ENCODE measurements at regions not wholly inside any gene's neighbourhood (a gene's known extent, or its start where the extent isn't known, plus 50 kb on each side); places are given as distances from the start of the nearest gene placed in this dataset.

- TF ChIP-seq ISL1 (CRISPR knock-in tag; IDR thresholded peaks at IDR 0.05) = no peak
- TF ChIP-seq CREB5 (CRISPR knock-in tag; IDR thresholded peaks at IDR 0.05; ENCODE audit: low read depth) = no peak
- no peak for TF ChIP-seq ZFP3 (CRISPR knock-in tag; IDR thresholded peaks at IDR 0.05)
These were observed 229.3 kb downstream of the CDCA7 start (continued) for GRCh38 chr2:173584000-173584399.

- ATAC-seq = no peak
- no peak for TF ChIP-seq ZNF70 (CRISPR knock-in tag; IDR thresholded peaks at IDR 0.05)
- TF ChIP-seq ISL1 (CRISPR knock-in tag; IDR thresholded peaks at IDR 0.05) = no peak
- TF ChIP-seq PATZ1 (CRISPR knock-in tag; IDR thresholded peaks at IDR 0.05; ENCODE audit: borderline replicate concordance) = no peak
- TF ChIP-seq ZC3H10 (CRISPR knock-in tag; IDR thresholded peaks at IDR 0.05) = no peak
These were observed 230.2 kb downstream of the CDCA7 start for GRCh38 chr2:173584676-173585458.

- TF ChIP-seq ZFP30 (CRISPR knock-in tag; IDR thresholded peaks at IDR 0.05) (no peak), OSR1 (CRISPR knock-in tag; IDR thresholded peaks at IDR 0.05) (no peak), RARB (CRISPR knock-in tag; IDR thresholded peaks at IDR 0.05) (no peak), SNAI2 (CRISPR knock-in tag; IDR thresholded peaks at IDR 0.05) (no peak), BACH2 (CRISPR knock-in tag; IDR thresholded peaks at IDR 0.05; ENCODE audit: borderline replicate concordance) (no peak), ARNTL (CRISPR knock-in tag; IDR thresholded peaks at IDR 0.05; ENCODE audit: borderline replicate concordance, low read depth) (no peak), ZFP3 (CRISPR knock-in tag; IDR thresholded peaks at IDR 0.05) (no peak), CSDC2 (CRISPR knock-in tag; IDR thresholded peaks at IDR 0.05) (no peak), PPARA (CRISPR knock-in tag; IDR thresholded peaks at IDR 0.05; ENCODE audit: borderline replicate concordance) (no peak), POU6F1 (CRISPR knock-in tag; IDR thresholded peaks at IDR 0.05; ENCODE audit: borderline replicate concordance, low read depth) (no peak), GLIS3 (CRISPR knock-in tag; IDR thresholded peaks at IDR 0.05) (no peak), CSRNP3 (CRISPR knock-in tag; IDR thresholded peaks at IDR 0.05) (no peak), ZNF565 (CRISPR knock-in tag; conservative IDR thresholded peaks at IDR 0.05; ENCODE audit: low read depth) (no peak), ZNF8 (CRISPR knock-in tag; IDR thresholded peaks at IDR 0.05) (no peak), TCF4 (CRISPR knock-in tag; IDR thresholded peaks at IDR 0.05; ENCODE audit: borderline replicate concordance) (no peak), ESRRG (CRISPR knock-in tag; IDR thresholded peaks at IDR 0.05) (no peak), CREB5 (CRISPR knock-in tag; IDR thresholded peaks at IDR 0.05; ENCODE audit: low read depth) (no peak), TOX (CRISPR knock-in tag; IDR thresholded peaks at IDR 0.05; ENCODE audit: borderline replicate concordance) (no peak)
- ATAC-seq = no peak
These were observed 234.3 kb downstream of the CDCA7 start for GRCh38 chr2:173588931-173589369.

All from SK-N-SH treated with all-trans-retinoic acid at 6 μM for 48 hours (cell line).